Islet of Langerhans (tissue), 1 donor: ENCODE measurements at regions not wholly inside any gene's neighbourhood (a gene's known extent, or its start where the extent isn't known, plus 50 kb on each side); places are given as distances from the start of the nearest gene placed in this dataset.
"Not testable (repeated sequence)": the region's sequence is repeated elsewhere in the genome, so short reads cannot be mapped to it uniquely, and the experiment has no call there.

Experiments
- FAIRE-seq: peaks from one replicate; lab custom pipeline; 2011; peaks lifted over from hg19 to GRCh38; lab: Jason Lieb, UNC

DNA sequence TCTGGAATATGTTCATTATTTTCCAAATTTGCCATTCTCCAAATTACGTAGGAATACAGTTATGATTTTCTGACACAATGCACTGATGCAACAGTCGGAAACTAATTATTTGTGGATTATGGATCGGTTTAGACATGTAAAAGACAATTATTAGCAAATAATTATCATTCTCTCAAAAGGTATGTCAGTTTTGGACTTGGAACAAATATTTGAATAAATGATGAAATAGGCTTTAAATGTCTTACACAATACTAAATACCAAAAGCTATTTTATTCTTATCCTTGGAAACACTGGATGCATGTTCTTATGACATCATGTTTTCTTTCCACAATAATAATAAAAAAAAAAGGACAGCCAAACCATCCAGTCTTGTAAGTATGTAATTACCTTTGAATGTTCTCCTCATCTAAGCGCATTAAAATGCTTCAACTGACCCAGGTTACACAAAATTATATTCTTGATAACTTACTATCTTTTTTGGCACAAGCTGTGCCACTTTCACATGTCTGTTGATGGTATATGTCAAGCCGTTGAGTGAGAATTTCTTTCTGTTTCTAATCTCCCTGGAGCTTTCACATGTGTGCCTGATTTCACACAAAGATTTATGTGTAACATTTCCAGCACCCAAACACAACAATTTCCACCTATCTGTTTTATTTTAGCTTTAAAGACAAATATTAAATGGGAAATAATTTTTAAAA is 238.5 kb upstream of the ZNF385D start:
- no peak for FAIRE-seq

DNA sequence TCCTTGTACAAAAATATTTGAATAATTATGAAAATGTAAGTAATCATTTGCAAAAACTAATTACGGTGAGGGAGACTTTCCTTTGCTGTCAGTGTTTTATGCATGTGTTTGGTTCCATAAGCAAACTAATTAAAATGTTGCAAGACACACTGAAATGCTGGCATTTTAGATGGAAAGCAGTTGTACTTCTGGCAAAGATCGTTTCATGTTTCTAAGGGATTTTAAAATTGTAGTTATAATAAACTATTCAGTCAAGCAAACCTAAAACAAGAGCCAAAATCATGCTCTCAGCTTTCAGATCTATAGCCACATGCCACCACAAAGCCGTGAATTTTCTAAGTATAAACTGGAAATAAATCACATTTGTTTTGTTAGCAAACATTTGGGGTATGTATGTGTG is 240.1 kb upstream of the ZNF385D start:
- FAIRE-seq = no peak

DNA sequence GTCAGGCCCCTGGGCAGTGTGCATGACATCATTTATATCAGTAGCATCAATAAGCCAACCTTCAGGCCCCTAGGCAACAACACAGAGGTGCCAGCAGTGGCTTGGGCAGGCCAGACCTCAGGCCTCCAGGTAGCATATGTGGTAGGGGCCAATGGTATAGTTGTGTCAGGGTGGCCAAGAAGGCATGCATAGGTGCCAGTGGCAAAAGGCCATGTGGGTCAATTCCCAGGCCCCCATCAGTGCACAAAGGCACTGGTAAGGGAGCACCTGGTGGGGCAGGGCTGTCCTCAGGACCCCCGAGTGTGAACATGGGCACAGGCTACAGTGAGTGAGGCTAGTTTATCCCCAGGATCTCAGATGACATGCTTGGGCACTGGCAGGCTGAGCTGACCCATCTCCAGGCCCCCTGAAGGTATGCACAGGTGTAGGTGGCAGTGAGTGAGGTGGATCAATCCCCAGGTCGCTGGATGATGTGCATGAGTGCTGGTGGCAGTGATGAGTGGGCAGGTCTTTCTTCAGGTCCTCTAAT is 244.1 kb upstream of the ZNF385D start:
- no peak for FAIRE-seq

DNA sequence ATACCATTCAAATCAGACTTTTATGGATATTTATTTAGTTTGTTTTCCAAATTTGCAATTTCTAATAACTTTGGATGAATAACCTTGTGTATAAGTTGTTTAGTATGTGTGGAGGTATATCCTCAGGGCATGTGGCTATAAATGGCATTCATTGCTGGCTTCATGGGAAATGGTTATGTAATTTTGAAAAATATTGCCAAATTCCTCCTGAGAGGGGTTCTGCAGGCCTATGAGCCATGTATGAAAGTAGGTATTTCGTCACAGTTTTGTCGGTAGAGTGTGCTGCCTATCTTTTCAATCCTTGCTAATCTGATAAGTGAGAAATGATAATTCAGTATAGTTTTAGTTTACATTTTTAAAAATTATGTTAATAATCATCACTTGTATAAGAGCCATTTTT is 256.4 kb upstream of the ZNF385D start:
- FAIRE-seq = peak; percentile 13

DNA sequence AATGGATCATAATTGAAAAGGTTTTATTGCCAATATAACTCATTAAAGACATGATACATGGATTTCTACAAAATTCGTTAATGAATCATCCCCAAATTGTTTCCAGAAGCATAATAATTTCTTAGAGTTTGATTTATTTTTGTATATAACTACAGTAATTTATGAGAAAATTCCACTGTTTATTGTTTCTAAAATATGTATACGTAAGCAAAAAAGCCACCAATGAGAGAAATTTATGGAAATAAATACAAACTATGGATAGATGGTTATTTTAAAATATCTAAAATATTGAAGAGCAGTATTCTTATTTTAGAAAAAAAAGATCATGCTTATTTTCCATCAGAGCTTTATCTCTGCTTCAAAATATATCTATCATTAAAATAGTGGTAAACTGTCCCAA is 260.0 kb upstream of the ZNF385D start:
- no peak for FAIRE-seq

DNA sequence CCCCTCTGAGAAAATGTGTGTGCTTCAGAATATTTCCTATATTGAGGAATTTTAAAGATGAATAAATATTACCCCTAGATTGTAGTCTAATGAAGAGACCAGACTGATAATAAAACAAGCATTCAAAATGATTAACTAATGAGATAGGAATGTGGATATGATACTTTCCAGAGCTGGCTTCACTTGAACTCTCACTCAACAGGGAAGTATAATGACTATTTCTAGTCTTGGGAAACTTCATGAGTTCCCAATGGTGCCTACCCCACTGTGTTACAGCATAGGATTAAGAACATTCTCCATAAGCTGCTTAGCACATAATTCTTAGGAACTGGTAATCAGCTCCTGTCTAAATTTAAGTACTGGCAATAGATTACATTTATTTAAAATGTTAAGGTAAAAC is 261.5 kb upstream of the ZNF385D start:
- FAIRE-seq = no peak

DNA sequence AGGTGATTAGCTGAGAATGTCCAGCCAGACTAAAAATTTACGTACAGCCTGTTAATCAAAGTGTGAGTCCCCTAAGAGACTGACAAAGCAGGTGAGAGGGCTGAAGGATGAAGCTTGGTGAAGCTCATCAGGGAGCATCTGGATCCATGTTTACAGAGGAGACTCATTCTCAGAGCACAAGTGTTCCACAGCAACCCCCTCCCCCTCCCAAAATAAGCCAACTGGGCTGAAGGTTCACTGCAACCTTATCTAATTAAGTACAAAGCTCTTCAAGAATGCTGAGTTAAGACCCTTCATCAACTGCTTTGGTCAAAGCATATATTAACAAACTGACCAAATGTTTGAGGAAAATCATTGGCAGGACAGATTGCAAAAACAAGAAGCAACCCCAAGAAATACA is 262.6 kb upstream of the ZNF385D start:
- FAIRE-seq = no peak

DNA sequence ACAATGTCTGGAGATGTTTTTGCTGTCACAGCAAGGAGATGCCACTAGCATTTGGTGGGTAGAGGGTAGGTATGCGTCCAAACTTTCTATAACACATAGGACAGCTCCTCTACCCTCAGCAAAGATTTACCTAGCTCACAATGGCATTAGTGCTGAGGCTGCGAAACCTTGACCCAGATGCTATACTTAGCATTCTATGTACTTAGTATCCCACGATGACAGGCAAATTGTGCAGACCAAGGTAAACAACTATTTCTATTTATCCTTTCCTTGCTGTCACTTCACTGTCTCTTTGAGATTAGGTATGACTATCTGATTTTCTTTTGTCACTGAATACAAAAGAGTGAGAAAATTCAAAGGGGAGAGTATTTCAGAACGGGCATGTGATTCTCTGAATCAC is 265.2 kb upstream of the ZNF385D start:
- peak; percentile 70 for FAIRE-seq

DNA sequence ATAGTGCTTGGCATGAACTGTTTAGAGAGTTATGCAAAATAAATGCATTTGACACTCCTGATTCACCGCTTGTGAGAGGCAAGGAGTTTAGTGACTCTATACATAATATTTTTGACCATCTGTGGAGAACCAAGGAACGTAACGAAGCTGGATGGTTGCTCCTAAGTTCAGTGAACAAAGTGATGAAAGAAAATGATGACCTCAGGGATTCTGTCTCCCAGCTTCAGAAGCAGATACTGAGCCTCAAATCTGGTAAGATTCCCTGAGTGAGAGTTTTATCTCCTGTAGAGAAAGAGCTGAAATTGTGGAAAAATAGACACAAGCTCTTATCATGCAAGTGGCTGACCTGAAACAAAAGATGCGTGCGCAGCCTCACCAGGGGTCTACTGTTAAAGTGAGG is 273.6 kb upstream of the ZNF385D start:
- not testable (repeated sequence) for FAIRE-seq

DNA sequence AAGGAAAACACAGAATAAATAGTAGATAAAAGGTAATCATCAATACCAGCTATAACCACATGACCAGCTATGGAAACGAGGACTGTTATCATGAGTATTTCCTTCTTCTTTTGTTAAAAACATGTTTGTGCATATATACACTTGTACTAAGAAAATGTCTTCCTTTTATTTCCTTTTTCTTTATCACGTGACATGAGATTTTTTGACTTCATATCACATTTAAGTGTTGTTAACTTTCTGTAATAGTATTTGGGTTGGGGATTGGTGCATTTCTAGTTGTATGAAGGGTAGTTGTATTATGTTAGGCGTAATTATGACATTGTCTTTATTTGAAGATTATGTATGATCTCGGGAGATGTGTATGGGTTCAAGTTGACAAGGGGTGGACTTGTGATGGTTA is 278.5 kb upstream of the ZNF385D start:
- no peak for FAIRE-seq

DNA sequence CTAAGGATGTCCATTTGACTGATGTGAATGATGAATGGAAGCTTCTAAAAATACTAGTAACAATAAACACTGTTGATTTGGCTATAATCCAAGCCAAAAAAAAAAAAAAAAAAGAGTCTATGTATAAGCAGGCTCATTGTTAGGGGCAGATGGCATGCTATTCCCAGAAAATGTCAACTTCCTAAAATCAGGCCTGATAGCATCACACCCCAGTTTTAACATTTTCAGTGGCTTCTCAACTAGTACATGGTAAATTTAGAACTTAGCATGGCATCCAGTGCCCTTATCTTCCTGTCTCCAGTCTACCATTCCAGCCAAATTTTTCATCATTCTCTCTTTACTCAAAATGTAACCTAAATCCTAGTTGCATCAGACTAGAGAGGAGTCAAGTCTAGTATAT is 288.2 kb upstream of the ZNF385D start:
- FAIRE-seq = no peak

DNA sequence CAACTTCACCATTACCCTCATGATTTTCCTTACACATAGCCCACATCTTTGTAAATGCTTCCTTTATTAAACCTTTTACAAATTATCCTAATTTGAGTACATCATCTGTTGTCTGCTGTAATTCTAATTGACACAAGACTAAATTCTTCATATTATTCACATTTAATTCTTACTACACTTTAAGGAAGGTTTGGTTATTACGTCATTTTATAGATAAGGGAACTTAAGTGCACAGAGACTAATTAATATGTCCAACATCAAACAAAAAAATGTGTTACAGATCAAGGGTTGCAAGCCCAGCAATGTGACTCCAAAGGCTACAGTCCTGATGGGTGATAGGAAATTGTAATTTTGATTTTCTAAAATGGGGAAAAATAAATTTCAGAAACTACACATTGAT is 289.1 kb upstream of the ZNF385D start:
- FAIRE-seq = no peak

DNA sequence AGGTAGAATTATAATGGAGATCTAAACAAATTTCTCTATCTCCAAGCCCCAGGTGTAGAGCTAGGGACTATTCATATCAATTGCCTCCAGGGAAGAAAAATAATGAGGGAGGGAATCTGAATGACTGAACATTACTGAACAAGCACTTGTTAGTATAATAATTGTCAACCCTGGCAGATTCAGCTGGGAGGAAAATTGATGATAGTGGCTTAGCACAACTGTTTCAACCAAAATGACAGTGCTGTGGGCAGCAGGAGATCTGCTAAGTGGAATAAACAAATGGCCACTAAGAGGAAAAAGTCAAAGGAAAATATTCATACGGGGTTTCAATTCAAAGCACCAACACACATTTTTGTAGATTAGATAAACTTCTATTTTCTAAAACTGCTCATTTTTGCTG is 294.9 kb upstream of the ZNF385D start:
- no peak for FAIRE-seq

DNA sequence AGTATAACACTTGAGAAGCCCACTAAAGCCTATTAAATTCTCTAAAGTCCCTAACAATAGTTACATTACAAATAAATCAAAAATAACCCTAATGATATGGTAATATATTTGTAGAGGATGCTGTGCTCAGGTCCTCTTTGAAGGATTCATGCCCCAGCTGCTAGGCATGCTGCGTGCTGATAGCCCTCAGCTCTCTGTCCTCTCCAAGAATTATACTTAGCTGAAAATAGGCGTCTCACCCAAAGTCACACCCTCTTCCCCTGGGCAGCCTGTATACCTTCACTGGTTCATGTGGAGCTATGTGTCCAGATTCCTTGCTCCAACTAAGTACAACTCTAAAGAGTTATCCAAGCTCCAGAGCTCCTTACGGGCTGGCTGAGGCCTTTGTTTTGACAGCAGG is 312.5 kb upstream of the ZNF385D start:
- FAIRE-seq = no peak

DNA sequence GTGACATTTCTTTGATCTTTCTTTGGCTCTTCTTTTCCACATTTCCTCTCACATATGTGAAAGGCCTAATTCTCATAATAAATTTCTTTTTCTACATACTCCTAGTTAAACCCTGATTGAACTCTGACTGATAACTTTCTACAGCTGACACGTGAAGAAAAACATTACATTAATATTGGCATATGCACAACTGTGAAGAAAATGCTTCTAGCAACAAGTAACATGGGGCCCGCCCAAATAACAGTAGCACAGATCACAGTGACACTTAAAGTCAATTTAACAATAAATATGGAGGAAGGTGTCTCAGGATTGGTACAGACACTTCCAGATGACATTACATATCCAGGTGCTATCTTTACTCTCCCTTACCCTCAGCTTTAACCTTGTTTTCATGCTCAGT is 317.6 kb upstream of the ZNF385D start:
- no peak for FAIRE-seq

DNA sequence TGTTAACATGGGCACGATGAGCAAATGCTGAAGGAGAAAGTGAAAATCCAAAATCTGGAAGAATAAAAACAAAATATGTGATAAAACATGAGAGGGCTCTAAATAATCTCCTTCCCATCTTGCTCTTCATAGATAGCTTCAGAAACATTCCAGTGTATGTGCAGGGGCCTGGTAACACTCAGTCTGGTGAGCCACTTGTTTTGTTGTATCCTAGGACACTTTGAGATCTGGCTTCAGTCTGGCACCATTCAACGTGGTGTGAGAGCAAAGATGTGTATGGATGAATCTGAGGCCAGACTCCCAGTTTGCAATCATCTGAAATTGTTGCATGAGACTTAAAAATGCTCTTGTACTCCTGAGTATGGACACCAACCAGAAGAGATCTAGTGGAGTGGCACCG is 337.2 kb upstream of the ZNF385D start:
- no peak for FAIRE-seq

DNA sequence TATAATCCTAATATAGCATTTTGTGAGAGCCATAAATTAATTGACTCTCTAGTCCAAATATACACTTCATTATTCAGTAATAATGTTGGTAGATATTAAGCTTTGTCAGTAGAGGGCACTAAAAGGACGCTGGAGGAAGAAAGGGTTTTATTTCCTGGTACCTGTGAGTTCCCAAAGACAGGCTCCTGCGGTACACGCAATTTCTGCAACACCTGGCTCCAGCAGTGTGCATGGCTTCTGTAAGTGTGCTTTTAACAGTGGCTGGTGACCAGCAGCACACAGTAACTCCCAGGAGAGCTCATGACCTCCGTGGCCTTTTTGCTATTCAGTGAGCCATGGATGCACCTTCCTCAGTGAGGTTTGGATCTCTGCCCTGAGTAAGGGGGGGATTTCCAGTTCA is 338.3 kb upstream of the ZNF385D start:
- FAIRE-seq = peak; percentile 94

DNA sequence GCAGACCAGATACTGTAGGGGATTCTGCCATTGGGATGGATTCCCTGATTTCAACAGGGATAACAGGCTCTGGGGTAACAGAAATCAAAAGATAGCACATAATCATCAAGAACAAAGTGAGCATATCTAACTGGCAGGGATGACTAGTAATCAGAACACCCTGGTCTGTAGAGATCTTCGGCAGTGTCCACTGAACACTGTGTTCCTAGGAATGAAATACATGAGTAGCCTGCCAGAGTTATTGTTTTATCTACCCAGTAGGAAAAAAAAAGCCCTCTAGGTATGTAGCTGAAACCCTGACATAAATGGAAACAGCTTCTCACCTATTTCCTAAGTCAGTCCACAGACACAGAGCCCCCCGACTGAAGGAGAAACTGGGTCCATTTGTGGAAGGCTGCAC is 340.3 kb upstream of the ZNF385D start:
- FAIRE-seq = no peak

DNA sequence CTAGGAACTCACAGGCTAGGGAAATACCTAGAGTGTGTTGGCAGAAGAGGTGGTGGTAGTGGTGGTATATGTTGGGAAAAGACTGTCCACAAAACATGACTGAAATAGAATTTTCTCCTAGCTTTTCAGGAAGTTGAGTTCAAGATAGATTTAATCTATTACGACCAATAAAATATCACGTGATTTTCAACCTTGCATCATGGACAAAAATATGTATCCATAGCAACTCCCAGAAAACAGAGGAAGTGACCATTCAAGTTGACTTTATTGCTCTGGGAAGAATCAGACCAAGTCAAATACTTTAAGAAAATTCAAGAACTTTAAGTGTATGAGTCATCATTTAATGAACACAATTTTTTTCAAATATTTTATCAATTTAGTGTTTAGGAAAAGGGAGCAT is 347.0 kb upstream of the ZNF385D start:
- no peak for FAIRE-seq

DNA sequence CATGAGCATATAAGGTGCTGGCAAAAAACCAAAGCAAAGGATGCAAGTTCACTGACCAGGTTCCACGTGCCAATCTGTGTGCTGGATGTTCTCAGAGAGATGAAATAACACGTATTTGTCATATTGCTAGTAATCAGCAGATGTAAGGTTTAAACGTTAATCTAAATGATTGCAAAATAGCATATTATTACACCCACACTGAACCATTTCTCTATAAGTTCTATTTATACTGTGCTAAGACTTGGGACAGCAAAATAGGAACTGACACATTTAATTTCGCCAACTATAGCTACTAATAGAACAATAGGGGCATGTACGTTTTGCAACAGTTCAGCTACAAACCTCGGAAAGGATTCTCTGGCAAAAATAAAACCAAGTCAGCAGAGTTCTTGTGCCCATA is 350.3 kb upstream of the ZNF385D start:
- no peak for FAIRE-seq

DNA sequence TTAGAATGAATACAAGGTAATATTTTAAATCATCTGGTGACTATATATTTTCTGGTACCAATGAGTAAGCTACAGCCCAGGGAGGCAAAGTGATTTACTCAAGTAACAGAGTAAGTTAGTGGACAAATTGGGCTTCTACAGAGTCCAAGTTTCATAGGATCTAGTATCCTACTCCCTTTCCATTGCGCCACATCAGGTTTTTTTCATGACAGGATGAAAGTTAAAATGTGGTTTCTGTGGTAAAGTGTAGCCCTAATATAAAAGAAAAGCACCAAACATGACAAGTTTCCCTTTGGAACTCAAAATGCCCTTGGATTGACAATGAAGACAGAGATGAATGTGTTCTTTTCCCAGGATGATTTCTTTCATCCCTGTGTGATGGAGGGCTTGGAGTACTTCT is 350.8 kb upstream of the ZNF385D start:
- FAIRE-seq = no peak

DNA sequence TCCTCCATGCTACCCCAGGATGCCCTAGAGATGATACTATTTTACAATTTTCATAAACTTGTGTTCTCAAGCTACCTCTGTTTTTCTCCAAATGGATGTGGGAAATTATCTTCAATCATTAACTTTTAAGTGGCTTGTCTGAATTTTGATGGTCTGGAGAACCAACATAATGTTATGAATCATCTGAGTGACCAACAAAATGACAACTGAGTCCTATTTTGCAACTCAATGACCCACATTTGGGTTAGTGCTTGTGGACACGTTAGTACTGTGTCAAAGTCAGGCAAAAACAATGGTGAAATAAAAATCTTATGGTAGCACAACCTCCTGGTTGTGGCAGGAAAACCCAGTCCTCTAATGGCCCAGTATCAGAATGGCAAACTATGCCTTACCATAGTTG is 352.4 kb upstream of the ZNF385D start:
- no peak for FAIRE-seq

DNA sequence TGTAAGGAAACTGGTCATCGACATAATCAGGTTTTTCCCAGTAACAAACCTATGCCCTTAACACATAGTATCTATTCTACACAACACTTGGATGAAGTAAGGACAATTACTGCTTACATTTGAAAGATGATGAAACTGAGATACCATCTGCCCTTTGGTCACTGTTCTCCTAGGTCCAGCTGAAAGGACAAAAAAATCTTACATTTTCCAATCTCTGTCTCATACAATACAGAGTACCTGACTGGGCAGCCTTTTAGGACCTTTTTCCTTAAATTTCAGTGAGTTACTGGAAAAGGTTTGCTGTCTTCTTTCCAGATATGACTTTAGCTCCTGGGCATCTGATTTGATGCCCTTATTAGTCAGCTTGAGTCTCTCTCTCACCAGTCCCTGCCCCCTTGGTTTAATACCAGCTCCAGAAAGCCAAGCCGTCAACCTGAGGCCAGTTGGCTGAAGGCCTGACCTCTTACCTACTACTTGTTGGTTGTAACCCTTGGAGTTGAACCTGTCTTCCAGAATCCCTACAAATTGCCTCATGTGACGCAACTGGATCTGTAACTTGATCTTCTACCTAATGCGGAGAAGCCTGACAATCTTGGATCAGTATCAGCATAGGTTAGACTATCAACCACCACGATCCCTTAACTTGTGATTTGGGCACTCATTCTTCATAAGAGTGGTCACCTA is 355.3 kb upstream of the ZNF385D start:
- FAIRE-seq = no peak

DNA sequence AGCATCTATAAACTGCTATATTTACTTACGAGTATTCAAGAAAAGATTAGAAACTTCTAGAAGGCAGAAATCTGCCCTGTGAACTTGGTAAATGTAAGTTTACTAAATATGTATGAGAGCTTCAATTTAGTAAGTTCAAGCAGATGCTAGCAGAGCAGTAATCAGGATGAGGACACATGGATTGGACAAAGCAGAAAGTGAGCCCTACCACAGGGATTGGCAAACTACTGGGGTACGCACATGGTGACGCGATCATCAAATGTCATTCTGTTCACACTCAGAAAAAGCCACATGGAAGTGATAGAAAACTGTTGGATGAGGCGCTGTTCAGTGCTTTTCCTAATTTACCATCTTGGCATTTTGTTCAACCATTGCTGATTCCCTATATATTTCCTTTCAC is 360.2 kb upstream of the ZNF385D start:
- FAIRE-seq = no peak
